ENCODE measurements at regions not wholly inside any gene's neighbourhood (a gene's known extent, or its start where the extent isn't known, plus 50 kb on each side); places are given as distances from the start of the nearest gene placed in this dataset.

DNA sequence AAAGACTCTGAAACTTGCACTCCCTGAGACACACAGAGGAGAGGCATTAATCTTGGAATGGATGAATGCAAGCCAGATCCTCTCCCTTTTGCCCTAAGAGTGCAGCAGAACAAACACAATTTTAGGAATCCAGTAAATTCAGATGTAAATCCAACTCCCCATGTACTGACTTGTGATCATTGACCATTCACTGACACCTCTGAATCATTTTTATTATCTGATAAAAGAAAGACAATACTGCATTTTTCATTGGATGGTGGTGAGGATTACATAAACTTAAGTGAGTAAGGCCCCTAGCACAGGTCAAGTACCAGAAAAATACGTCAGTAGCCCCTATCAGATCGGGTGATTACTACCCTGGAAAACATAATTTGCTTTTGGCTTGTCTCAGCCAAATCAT, 782.9 kb upstream of the API5 start:
- TF ChIP-seq, protein P1, sequence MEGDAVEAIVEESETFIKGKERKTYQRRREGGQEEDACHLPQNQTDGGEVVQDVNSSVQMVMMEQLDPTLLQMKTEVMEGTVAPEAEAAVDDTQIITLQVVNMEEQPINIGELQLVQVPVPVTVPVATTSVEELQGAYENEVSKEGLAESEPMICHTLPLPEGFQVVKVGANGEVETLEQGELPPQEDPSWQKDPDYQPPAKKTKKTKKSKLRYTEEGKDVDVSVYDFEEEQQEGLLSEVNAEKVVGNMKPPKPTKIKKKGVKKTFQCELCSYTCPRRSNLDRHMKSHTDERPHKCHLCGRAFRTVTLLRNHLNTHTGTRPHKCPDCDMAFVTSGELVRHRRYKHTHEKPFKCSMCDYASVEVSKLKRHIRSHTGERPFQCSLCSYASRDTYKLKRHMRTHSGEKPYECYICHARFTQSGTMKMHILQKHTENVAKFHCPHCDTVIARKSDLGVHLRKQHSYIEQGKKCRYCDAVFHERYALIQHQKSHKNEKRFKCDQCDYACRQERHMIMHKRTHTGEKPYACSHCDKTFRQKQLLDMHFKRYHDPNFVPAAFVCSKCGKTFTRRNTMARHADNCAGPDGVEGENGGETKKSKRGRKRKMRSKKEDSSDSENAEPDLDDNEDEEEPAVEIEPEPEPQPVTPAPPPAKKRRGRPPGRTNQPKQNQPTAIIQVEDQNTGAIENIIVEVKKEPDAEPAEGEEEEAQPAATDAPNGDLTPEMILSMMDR (IDR thresholded peaks at IDR 0.05), result no peak
- TF ChIP-seq POLR2A (IDR thresholded peaks at IDR 0.05), result no peak

Measured in Peyer's patch (tissue), 4 donors.